ENCODE measurements at regions not wholly inside any gene's neighbourhood (a gene's known extent, or its start where the extent isn't known, plus 50 kb on each side); places are given as distances from the start of the nearest gene placed in this dataset.

DNA sequence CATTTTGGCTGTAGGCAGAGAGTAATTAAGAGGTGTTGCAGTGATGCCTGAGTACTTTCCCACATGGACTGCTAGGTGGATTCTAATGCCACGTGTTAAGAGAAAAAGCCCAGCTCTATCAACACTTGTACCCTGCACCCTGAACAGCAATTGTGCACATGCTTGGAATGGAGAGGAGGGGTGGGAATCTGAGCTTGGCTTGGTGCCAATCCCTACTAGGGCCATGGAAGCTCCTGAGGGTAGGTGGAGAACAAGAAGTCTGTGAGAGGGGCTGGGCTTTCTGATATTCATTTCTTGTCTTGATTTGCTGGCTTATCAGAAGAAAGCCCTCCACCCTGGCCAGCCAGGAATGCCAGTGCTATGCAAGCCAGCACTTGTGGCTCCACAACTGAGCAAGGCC lies 292.2 kb downstream of the KCNS3 start:
- DNase-seq (ENCODE audit: low spot score): no peak
- no peak for TF ChIP-seq CTCF (IDR thresholded peaks at IDR 0.05; ENCODE audit: borderline replicate concordance, control extremely low read depth, extremely low read depth, insufficient read depth, missing control alignments)
- in situ Hi-C loops (cut with MboI; ENCODE audit: low sequenced_read_pairs, unreplicated experiment): loop anchor here (25.0 kb wide), 1 partner anchor 308 kb away; no protein-coding TSS in a partner anchor

DNA sequence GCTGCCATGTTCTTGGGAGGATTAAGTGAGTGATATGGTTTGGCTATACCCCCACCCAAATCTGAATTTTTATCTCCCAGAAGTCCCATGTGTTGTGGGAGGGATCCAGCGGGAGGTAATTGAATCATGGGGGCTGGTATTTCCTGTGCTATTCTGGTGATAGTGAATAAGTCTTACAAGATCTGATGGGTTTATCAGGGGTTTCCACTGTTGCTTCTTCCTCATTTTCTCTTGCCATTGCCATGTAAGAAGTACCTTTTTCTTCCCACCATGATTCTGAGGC lies 291.4 kb downstream of the KCNS3 start:
- TF ChIP-seq CTCF (IDR thresholded peaks at IDR 0.05; ENCODE audit: borderline replicate concordance, control extremely low read depth, extremely low read depth, insufficient read depth, missing control alignments): no peak
- in situ Hi-C loops (cut with MboI; ENCODE audit: low sequenced_read_pairs, unreplicated experiment): loop anchor here (25.0 kb wide), 1 partner anchor 308 kb away; no protein-coding TSS in a partner anchor
- no peak for DNase-seq (ENCODE audit: low spot score)

DNA sequence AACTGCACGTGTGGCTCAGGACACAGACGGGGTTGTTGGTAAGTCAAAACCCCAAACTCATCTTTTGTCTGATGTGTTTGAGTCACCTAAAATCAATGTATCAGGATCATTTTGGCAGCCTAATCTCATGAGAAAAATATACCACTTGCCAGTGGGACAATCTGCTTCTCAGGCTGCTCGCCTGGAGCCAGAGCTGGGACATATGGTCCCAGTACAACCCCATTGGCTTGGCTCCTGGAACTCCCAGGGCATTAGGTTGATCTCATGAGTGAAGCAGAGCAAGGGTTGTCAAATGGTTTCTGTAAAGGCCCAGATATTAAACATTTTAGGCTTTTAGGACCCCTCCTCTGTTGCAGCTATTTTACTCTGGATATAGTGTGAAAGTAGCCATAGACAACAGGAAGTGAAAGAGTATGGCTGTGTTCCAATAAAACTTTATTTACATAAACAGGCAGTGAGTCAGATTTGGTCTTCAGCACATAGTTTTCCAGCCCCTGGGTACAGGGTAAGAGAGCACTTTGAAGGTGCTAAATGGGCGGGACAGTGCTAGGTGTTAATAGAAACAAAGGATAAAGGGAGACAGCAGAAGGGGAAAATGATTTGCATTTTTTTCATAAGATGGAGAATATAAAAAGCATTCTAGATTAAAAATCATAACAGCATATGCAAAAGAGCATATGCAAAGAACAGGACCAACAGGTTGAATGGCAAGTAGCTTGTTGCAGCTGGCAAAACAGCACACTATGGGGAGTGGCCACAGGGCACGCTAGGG lies 290.8 kb downstream of the KCNS3 start:
- in situ Hi-C loops (cut with MboI; ENCODE audit: low sequenced_read_pairs, unreplicated experiment): loop anchor here (25.0 kb wide), 1 partner anchor 307 kb away; no protein-coding TSS in a partner anchor
- no peak for TF ChIP-seq CTCF (IDR thresholded peaks at IDR 0.05; ENCODE audit: borderline replicate concordance, control extremely low read depth, extremely low read depth, insufficient read depth, missing control alignments)
- DNase-seq (ENCODE audit: low spot score): no peak

DNA sequence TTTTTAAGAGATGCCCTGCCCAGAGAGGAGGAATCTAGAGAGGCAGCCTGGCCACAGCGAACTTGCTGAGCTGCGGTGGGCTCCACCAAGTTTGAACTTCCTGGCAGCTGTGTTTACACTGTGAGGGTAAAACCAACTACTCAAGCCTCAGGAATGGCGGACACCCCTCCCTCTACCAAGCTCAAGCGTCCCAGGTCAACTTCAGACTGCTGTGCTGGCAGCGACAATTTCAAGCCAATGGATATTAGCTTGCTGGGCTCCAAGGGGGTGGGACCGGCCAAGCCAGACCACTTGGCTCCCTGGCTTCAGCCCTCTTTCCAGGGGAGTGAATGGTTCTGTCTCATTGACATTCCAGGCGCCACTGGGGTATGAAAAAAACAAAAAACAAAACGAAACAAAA lies 289.4 kb downstream of the KCNS3 start:
- no peak for TF ChIP-seq CTCF (IDR thresholded peaks at IDR 0.05; ENCODE audit: borderline replicate concordance, control extremely low read depth, extremely low read depth, insufficient read depth, missing control alignments)
- in situ Hi-C loops (cut with MboI; ENCODE audit: low sequenced_read_pairs, unreplicated experiment): loop anchor here (25.0 kb wide), 1 partner anchor 306 kb away; no protein-coding TSS in a partner anchor
- DNase-seq (ENCODE audit: low spot score): no peak

DNA sequence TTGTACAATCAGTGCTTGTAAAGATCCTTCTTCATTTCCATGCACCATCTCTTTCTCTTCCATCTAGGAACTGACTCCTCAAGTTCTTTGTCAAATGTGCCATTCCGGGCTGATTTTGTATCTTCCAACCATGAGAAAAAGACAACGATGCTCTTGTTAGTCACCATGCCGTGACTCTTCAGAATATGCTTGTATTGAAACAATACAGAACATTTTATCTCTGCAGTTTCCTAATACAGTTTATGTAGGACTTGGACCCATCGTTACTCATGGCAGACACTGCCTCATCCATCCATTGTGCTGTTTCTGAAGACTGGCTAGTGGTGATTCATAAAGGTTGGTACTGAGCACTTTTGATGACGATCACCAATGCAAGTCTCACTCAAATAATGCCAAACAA lies 283.2 kb downstream of the KCNS3 start:
- no peak for DNase-seq (ENCODE audit: low spot score)
- in situ Hi-C loops (cut with MboI; ENCODE audit: low sequenced_read_pairs, unreplicated experiment): loop anchor here (25.0 kb wide), 1 partner anchor 299 kb away; no protein-coding TSS in a partner anchor
- no peak for TF ChIP-seq CTCF (IDR thresholded peaks at IDR 0.05; ENCODE audit: borderline replicate concordance, control extremely low read depth, extremely low read depth, insufficient read depth, missing control alignments)

DNA sequence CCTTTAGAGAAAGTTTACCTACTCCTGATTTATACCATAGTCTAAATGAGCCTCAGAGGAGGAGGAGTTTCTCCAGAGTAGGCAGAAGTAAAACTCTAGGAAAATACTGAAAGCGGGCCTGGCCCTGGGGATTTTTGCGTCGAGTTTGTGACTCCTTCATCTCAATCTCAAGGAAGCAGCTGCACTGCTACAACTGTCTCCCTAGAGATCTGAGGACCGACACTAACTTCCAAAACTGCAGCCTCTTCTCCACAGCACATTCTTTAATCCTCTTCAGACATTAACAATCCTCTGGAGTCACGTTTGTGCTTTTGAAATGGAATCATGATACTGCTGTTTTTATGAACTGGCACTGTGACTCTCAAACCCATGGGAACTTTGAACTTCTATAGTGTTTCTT lies 281.4 kb downstream of the KCNS3 start:
- no peak for TF ChIP-seq CTCF (IDR thresholded peaks at IDR 0.05; ENCODE audit: borderline replicate concordance, control extremely low read depth, extremely low read depth, insufficient read depth, missing control alignments)
- in situ Hi-C loops (cut with MboI; ENCODE audit: low sequenced_read_pairs, unreplicated experiment): loop anchor here (25.0 kb wide), 1 partner anchor 298 kb away; no protein-coding TSS in a partner anchor
- no peak for DNase-seq (ENCODE audit: low spot score)

All from GM13976 (cell line).